ENCODE measurements at regions not wholly inside any gene's neighbourhood (a gene's known extent, or its start where the extent isn't known, plus 50 kb on each side); places are given as distances from the start of the nearest gene placed in this dataset.

DNA sequence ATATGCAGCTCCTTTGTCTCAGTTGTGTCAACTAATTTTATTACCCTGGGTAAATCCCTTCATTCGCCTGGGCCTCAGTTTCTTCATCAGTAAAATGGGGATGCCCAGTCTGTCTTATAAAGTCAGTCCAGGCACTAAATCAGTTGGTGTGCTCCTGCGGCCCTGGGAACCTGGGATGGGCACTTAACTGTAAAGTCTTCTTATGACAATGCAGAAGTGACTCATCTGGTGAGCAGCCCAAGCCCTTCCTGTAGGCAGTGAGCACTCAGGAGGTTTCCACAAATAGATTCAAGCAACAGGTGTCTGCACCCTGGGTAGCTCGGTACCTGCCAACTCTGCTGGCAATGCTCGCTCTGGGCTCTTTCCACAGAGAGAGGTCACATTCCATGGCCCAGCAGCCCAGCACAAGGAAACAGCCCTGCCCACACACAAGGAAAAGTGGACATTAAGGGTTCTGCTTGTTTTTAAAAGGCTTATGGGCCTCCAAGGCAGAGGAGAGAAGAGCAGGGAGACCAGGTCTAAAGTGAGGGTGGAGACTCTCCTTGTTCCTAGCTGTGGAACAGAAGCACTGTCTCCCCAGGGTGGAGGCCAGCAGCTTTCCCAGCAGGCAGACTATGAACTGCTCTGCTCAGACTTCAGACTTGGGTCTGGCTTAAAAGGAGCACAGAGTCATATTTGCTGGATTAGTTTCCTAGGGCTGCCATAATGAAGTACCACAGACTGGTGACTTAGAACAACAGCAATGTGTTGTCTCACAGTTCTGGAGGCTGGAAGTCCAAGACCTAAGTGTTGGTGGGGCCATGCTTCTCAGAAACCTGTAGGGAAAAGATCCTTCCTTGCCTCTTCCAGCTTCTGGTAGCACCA, 89.7 kb upstream of the ADRA1B start:
- peak overlapping the region in 2 of 4 donors; percentile 8 to 19 for H3K27ac ChIP-seq

DNA sequence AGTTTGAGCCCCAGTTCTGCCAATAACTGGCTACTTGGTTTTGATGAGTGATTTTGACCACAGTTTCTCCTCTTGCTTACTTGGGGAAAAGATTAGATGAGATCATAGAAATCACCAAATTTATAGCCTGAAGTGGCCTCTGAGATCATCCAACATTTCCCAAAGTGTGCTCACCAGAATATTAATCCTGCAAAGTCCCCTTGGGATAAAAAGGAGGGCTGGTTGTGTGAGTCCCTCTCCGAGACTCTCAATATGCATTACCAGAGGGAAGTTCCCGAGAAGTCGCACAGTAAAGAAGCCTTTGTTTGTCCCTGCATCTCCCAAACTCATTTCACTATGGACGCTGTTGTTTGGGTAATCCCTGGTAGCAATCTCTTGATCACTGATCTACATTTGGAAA, 88.4 kb upstream of the ADRA1B start:
- Histone ChIP-seq H3K27ac (no peak overlapping the region), H3K27me3 (no peaks in the 10 kb centered on the region), H3K4me1 (peaks cover 0 to 5% (median 5%) of the 10 kb centered on the region in 3 donors), H3K9me3 (no peaks in the 10 kb centered on the region), H3K36me3 (no peaks in the 10 kb centered on the region), H3K4me3 (no peak overlapping the region)
- 93 to 100% methylated on average over 1 to 4 of the region's 4 CpGs for WGBS, 2 donors (ENCODE audit: low coverage in 1 of 2)
- TF ChIP-seq POLR2AphosphoS5 (IDR thresholded peaks at IDR 0.05) (no peak), CTCF (IDR thresholded peaks at IDR 0.05) (no peak), EP300 (IDR thresholded peaks at IDR 0.05) (no peak), POLR2A (IDR thresholded peaks at IDR 0.05) (no peak)
- ATAC-seq: no peak

More for the DNA sequence above, 89.7 kb upstream of the ADRA1B start:
- WGBS, 2 donors (ENCODE audit: low coverage in 1 of 2): 71 to 100% methylated on average over 1 to 2 of the region's 4 CpGs
- ATAC-seq: peak; percentile 57
- Histone ChIP-seq H3K36me3 (no peaks in the 10 kb centered on the region), H3K27me3 (no peaks in the 10 kb centered on the region), H3K4me3 (no peak overlapping the region), H3K4me1 (peaks cover 0 to 5% (median 5%) of the 10 kb centered on the region in 3 donors), H3K9me3 (no peaks in the 10 kb centered on the region)
- TF ChIP-seq POLR2A (IDR thresholded peaks at IDR 0.05): no peak
- no peak for TF ChIP-seq EP300 (IDR thresholded peaks at IDR 0.05)
- TF ChIP-seq CTCF (IDR thresholded peaks at IDR 0.05): no peak
- no peak for TF ChIP-seq POLR2AphosphoS5 (IDR thresholded peaks at IDR 0.05)

GRCh38 chr5:159832073-159832472, 84.2 kb upstream of the ADRA1B start:
- no peak for ATAC-seq
- peaks cover 0 to 9% (median 0%) of the 10 kb centered on the region in 3 donors for H3K9me3 ChIP-seq
- H3K27ac ChIP-seq: no peak overlapping the region
- H3K36me3 ChIP-seq: no peaks in the 10 kb centered on the region
- no peaks in the 10 kb centered on the region for H3K4me1 ChIP-seq
- TF ChIP-seq POLR2A (IDR thresholded peaks at IDR 0.05) (no peak), POLR2AphosphoS5 (IDR thresholded peaks at IDR 0.05) (no peak), EP300 (IDR thresholded peaks at IDR 0.05) (no peak), CTCF (IDR thresholded peaks at IDR 0.05) (no peak)
- WGBS, 2 donors (ENCODE audit: low coverage in 1 of 2): 22 to 40% methylated on average over 1 of the region's 2 CpGs
- H3K27me3 ChIP-seq: no peaks in the 10 kb centered on the region
- H3K4me3 ChIP-seq: no peak overlapping the region

DNA sequence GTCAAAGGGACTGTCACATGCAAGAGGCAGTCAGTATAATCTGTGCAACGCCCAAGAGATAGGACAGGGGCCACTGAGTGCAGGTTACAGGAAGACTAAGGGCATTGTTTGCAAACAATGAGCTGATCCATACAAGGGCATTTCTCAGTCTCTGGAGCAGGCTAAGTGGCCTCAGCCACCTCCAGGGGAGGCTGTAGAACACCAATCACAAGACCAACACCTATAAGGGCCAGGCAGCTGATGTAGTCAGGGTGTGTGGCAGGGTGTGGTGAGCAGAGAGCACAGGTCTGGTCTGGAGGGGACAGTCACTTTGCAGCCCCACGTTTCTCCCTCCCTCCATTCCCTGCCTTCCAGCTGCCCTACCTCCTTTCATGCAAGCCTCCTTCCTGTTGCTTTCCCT, 83.2 kb upstream of the ADRA1B start:
- TF ChIP-seq CTCF (IDR thresholded peaks at IDR 0.05) (no peak), POLR2AphosphoS5 (IDR thresholded peaks at IDR 0.05) (no peak), EP300 (IDR thresholded peaks at IDR 0.05) (no peak), POLR2A (IDR thresholded peaks at IDR 0.05) (no peak)

DNA sequence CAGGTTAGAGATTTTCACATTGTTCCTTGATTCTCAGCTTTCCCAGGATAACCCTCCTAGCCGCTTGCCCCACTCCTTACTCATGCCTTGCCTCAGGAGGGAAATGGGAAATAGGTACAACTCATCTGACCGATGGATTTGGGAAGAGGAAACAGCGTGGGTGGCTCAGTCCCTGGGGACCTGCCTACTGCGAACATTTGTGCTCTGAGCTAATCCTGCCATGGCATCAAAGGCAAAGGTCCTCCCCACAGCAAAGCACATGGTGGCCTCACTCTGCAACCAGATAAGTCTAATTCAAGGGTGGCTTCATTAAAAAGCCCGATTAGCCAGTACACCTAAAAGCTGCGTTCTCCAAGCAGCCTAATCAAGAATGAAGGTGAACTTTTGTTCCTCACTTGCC, 82.4 kb upstream of the ADRA1B start:
- TF ChIP-seq POLR2A (IDR thresholded peaks at IDR 0.05) (no peak), CTCF (IDR thresholded peaks at IDR 0.05) (no peak), POLR2AphosphoS5 (IDR thresholded peaks at IDR 0.05) (no peak), EP300 (IDR thresholded peaks at IDR 0.05) (no peak)
- 66 to 70% methylated on average over 2 to 5 of the region's 6 CpGs for whole genome bisulfite sequencing, 2 donors (ENCODE audit: low coverage in 1 of 2)
- no peak overlapping the region for H3K27ac ChIP-seq
- ATAC-seq: no peak
- H3K27me3 ChIP-seq: no peaks in the 10 kb centered on the region
- H3K9me3 ChIP-seq: peaks cover 0 to 9% (median 0%) of the 10 kb centered on the region in 3 donors
- no peak overlapping the region for H3K4me3 ChIP-seq
- H3K4me1 ChIP-seq: no peaks in the 10 kb centered on the region
- no peaks in the 10 kb centered on the region for H3K36me3 ChIP-seq

More for the DNA sequence above, 83.2 kb upstream of the ADRA1B start:
- no peaks in the 10 kb centered on the region for H3K4me1 ChIP-seq
- H3K36me3 ChIP-seq: no peaks in the 10 kb centered on the region
- no peak overlapping the region for H3K4me3 ChIP-seq
- peaks cover 0 to 9% (median 0%) of the 10 kb centered on the region in 3 donors for H3K9me3 ChIP-seq
- H3K27me3 ChIP-seq: no peaks in the 10 kb centered on the region
- WGBS, 2 donors (ENCODE audit: low coverage in 1 of 2): 56 to 60% methylated on average over 1 to 2 of the region's 2 CpGs
- no peak overlapping the region for H3K27ac ChIP-seq
- no peak for ATAC-seq

Data from gastroesophageal sphincter (tissue), 4 donors.